HepG2 (cell line): ENCODE measurements at regions not wholly inside any gene's neighbourhood (a gene's known extent, or its start where the extent isn't known, plus 50 kb on each side); places are given as distances from the start of the nearest gene placed in this dataset.

Experiments
- AHDC1 ChIP-seq: sonication (generic); formaldehyde crosslinking; IDR thresholded peaks from 2 replicates; pipeline ENCODE4 v1.5.1; 2020; ENCODE audit warnings: mild to moderate bottlenecking, missing genetic modification reagents, borderline replicate concordance
- CTCF ChIP-seq: sonication (generic); formaldehyde crosslinking; IDR thresholded peaks from 2 replicates; pipeline ENCODE4 v1.5.0; 2020; ENCODE audit warnings: mild to moderate bottlenecking, missing genetic modification reagents, moderate library complexity
- FOXK2 ChIP-seq: fragments of 450-650 bp; IDR thresholded peaks from 2 replicates; pipeline ENCODE4 v1.6.1; 2016
- HOXA7 ChIP-seq: sonication (generic); formaldehyde crosslinking; IDR thresholded peaks from 2 replicates; pipeline ENCODE4 v1.8.1; 2022; ENCODE audit warnings: mild to moderate bottlenecking, missing genetic modification reagents, moderate library complexity
- NR2F2 ChIP-seq: IDR thresholded peaks from 2 replicates; pipeline ENCODE4 v1.6.1; 2012; ENCODE audit warnings: low read depth, inconsistent platforms, borderline replicate concordance
- ZBTB7A ChIP-seq: sonication (generic); formaldehyde crosslinking; IDR thresholded peaks from 2 replicates; pipeline ENCODE4 v1.8.0; 2022; ENCODE audit warnings: mild to moderate bottlenecking, missing genetic modification reagents
- ZNF274 ChIP-seq: sonication (generic); formaldehyde crosslinking; IDR thresholded peaks from 2 replicates; pipeline ENCODE4 v1.5.1; 2020; ENCODE audit warnings: mild to moderate bottlenecking, missing genetic modification reagents
- ZNF747 ChIP-seq: sonication (generic); formaldehyde crosslinking; IDR thresholded peaks from 2 replicates; pipeline ENCODE4 v1.8.1; 2023; ENCODE audit warnings: missing genetic modification reagents, mild to moderate bottlenecking, borderline replicate concordance
- ZNF768 ChIP-seq: sonication (generic); formaldehyde crosslinking; IDR thresholded peaks from 2 replicates; pipeline ENCODE4 v1.4.0; 2020; ENCODE audit warnings: missing genetic modification reagents
- ZNF776 ChIP-seq: sonication (generic); formaldehyde crosslinking; IDR thresholded peaks from 2 replicates; pipeline ENCODE4 v1.4.0; 2020; ENCODE audit warnings: mild to moderate bottlenecking, missing genetic modification reagents

GRCh38 chr18:27865431-27865830 lies 311.5 kb downstream of the CDH2 start:
- no peak for TF ChIP-seq NR2F2
- TF ChIP-seq FOXK2, result no peak
- no peak for TF ChIP-seq CTCF
- no peak for TF ChIP-seq ZNF768 (CRISPR knock-in tag)
- no peak for TF ChIP-seq AHDC1 (CRISPR knock-in tag)
- TF ChIP-seq ZNF747 (CRISPR knock-in tag), result no peak
- no peak for TF ChIP-seq ZNF776
- TF ChIP-seq ZNF274 (CRISPR knock-in tag), result no peak
- no peak for TF ChIP-seq ZBTB7A
- no peak for TF ChIP-seq HOXA7
